ENCODE measurements at regions not wholly inside any gene's neighbourhood (a gene's known extent, or its start where the extent isn't known, plus 50 kb on each side); places are given as distances from the start of the nearest gene placed in this dataset.

DNA sequence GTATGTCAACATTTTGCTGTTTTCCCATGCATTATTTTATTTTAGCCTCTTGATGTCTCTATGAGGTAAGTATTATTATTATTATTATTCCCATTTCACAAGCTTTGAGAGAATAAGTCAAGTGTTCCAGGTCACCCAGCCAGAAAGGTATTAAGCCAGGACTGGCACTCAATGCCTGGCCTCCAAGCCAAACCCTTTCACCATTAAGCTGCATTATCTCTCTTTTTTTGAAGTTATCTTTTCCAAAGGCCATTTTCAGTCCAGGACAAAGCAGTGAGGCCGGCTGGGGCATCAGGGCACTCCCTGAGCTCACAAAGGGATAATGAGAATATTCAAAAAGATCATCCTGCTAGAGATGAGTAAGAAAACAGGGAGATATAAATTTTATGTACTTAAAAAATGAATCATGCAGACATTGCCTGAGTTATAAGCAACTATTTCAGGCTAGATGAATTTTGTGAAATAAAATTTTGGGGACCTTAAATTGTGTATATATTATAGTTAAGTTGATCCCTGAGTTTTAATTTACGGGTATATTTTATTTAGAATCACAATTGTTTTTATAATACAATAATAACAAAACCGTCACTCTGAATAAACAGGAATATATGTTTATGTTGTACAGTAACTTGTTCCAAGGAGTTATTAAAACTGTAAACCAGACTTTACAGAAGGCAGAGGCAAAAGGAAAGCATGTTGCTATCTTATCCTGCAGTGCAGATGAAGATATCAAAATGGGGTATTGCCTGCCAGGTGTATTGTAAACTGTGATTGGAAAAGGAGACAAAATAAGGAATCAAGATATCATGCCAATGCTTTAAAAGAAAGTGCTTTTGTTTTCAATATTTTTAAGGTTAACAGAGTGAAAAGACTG lies 51.3 kb upstream of the CAV2 start:
- no peak for DNase-seq (ENCODE audit: low read depth)

DNA sequence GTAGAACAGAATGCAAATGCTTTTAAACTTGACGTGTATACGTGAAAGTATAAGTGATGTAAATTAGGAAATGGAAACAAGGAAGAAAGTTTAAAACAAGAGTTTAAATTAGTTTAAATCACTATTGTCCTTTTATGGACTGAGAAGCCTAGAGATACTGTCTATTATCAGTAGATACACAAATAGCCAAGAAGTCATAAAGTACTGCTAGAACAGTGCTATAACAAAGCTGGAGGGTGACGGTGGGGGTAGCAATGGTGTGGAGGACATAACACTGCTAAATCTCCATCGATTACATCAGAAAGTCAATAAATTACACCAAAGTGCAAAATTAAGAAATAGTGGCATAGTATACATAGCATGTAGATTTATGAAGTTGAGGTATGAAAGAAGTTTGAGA lies 50.1 kb upstream of the CAV2 start:
- no peak for DNase-seq (ENCODE audit: low read depth)

Measured in CMK (cell line).